NCI-H2081 treated with DMSO at 0.1 percent for 48 hours (cell line): ENCODE measurements at regions not wholly inside any gene's neighbourhood (a gene's known extent, or its start where the extent isn't known, plus 50 kb on each side); places are given as distances from the start of the nearest gene placed in this dataset.
A peak's percentile ranks its signal among the peaks of the same experiment; 100 is the strongest.
"Not testable (repeated sequence)": the region's sequence is repeated elsewhere in the genome, so short reads cannot be mapped to it uniquely, and the experiment has no call there.

Experiments used
- DNase-seq: peaks from one replicate; lab custom pipeline; 2025; lab: John Stamatoyannopoulos, UW

DNA sequence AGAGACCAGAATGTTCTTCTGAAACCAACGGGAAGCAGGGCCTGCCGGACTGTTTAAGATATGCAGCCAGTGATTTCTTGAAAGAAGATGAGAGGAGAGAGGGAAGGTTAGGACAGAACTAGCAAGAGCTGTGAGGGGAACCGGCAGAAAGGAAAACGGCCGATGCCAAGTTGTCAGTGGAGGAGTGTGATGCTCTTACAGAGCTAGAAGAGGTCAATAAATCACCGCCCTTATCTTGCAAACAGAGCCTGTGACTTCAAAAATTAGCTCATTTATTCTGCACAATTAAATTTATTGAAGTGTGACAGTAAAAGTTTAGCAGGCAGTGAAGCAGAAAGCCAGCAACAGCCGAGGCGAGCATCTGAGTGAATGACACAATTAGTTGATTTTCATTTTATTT lies 509.5 kb upstream of the ID4 start:
- no peak for DNase-seq

DNA sequence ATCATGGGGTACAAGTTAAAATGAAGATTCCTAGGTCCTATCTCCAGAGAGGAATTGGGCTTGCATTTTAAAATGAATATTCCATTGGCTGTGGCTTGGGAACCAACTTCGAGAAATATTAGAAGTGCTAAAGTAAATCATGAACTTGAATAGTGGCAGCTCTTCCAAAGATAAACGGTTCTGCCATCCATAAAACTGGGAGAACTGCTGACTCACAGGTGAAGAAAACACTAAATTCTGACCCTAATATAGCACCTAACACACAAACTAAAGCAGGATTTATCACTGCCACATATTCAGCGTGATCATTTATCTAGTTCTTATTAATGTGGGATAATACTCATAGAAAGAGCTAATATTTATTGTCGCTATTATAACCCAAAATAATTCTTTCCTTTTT lies 508.1 kb upstream of the ID4 start:
- no peak for DNase-seq

DNA sequence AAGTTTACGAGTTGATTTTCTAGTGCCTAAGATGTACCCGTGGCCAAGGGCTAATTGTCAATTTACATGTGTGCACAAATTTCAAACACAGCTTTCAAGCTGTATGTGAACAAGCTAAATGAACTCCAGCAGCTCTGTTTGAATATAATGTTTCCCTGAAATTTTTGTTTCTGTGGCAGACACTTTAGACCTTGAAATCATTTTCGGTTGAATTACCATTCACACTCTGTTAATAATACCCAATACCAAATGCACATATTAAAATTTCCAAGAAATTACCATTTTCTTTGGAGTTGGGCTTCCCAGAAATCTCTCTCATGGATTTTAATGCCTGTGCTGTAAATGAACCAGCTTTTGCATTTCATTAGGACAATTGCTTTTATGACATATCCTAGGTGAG lies 506.1 kb upstream of the ID4 start:
- DNase-seq, result no peak

DNA sequence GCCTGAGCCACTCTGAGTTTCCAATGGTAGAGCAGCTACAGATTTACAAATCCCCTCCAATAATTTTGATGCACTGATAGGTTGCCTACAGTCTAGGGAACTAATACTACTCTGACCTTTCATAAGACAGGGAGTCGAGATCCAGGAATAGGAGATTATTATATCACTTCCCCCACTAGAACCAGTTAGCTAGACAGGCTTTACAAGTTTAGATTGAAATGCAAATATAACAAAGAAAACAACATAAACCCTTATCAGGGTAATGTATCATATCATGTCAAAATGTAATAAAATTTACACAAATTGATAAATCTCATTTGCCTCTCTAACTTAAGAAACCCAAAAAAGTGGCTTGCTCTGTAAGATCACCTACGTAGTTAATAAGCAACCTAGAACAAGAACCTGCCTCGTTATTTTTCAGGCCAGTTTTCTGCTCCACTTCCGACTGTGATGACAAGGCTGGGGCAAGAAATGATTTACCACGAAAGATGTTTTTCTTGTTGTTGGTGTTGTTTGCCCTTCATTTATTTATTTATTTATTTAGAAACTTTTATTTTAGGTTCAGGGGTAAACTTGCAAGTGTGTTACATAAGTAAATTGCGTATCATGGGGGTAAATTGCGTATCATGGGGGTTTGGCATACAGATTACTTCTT lies 504.2 kb upstream of the ID4 start:
- no peak for DNase-seq

DNA sequence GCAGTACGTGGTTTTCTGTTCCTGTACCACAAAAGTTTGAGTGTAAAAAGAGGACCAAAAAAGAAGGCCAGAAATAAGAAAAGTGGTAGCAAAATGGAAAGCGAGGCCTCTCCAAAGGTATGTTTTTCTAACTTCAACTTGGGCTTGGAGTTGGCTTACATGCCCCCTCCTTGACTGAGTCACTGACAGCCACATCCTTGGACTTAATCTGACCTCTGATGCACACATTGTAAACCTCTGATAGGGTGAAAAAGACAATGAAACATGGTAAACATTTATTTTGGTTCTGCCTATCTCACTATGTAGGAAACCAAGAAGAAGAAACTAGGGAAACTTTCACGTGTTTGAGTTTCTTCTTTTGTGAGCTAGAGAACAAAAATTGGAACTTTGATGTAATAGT lies 503.2 kb upstream of the ID4 start:
- DNase-seq, result no peak

DNA sequence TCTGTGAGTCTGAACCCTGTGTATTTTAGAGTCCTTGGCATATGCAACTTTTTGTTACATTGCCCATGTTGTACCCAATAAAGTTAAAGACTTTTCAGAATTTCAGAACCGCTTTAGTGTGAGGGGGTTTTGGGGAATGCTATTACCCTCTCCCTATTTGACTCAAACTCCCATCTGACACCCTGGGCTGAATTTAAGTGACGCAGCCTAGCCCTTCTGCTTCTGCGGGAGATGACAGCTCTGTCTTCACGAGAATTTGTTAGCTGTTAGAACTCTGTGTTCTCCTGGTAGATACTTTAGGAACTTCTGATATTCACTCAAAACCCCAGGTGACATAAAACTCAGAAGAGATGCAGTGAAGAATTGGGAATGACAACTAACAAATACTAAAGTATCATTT lies 500.6 kb upstream of the ID4 start:
- no peak for DNase-seq

DNA sequence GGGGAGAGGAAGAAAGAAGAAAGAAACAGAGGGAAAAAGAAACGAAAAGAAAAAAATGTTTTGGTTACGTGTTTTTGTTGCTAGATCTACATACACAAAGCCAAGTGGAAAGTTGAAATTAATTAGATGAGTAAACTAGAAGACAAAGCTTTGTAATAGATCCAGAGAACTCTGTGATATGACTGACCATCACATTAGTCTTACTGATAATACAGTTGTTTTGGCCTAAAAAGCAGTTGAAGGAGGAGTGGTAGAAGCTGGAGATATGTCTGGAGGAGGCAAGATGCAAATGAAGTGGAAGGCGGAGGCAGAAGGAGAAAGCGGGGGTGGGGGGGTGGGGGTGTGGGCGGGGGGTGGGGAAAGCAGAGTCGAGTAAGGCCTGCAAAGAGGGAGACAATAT lies 500.1 kb upstream of the ID4 start:
- DNase-seq, result no peak

DNA sequence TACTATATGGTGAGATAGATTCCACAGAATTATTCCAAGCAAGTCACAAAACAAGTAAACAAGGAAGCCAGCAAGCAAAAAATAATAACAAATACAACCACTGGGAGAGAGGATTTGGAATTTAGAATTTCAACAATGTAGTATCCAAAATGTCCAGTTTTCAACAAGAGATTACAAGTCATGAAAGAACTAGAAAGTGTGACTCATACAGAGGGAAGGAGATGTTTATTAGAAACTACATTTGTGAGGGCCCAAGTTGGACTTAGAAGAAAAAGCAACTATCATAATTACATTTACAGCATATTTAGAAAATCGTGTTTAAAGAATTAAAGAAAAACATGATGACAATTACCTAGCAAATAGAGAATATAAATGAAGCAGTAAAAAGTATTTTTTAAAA lies 494.6 kb upstream of the ID4 start:
- DNase-seq, result no peak

DNA sequence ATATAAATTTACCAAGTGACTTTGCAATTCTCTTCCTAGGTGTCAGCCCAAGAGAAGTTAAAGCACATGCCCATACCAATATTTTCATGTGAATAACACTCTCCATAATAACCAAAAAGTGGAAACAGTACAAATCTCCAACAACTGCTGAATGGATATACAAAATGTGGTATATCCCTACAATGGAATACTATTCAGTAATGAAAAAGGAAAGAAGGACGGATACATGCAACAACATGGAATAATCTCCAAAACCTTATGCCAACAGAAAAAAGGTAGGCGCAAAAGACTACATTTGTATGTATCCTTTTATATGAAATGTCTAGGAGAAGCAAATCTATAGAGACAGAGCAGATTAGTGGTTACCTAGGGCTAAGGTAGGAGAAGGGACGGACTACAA lies 487.7 kb upstream of the ID4 start:
- DNase-seq, result no peak

DNA sequence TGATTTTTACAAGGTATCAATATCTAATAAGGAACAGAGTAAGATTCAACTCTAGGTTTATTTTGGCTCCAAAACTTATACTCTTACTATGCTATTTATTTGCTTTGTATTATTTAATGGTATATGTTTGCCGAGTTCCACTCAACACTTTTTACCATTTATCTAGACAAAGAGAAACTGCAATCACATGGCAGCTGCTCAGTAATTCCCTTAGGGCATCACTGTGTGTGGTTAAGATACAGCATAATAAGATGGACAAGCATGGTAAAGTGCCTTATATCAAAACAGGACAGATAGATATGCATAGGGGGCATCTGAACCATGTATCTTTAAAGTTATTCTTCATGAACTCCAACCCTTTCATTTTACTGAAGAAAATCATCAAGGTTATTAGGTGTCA lies 483.0 kb upstream of the ID4 start:
- DNase-seq, result peak; percentile 7

DNA sequence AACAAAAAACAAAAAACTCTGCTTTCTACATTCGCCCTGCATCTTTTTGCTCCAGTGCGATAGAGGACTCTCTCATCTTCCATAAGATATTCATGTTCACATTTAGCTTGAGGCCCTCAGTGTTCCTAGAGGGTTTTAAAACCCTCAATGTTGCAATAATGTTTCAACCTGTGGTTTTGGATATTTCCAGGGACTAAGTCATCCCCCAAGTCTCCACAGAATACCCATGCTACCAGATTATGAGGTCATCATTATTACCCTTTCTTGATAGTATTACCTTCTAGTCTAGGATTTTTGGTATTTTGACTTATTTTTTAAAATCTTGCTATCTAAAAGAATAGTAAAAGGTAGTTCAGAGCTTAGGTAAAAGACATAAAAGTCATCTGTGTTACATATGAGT lies 480.5 kb upstream of the ID4 start:
- no peak for DNase-seq

DNA sequence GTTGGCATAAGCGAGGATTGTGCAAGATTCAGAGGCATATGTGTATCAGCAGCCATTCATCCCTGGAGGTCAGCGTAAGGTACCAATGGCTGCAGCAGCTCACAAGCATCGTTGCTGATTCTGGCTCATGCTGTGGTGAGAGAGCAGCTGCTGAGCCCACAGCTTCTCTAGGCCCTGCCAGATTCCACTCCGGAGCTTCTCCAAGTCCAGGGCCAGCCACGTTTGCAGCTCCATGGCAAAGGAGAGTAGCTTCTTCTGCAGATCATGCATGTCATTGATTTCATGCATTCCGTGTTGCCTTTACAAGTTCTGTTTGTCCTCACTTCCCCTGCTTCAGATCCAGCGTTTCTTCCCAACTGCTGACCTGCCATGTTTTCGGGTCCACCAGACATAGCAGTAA lies 474.8 kb upstream of the ID4 start:
- DNase-seq, result no peak

DNA sequence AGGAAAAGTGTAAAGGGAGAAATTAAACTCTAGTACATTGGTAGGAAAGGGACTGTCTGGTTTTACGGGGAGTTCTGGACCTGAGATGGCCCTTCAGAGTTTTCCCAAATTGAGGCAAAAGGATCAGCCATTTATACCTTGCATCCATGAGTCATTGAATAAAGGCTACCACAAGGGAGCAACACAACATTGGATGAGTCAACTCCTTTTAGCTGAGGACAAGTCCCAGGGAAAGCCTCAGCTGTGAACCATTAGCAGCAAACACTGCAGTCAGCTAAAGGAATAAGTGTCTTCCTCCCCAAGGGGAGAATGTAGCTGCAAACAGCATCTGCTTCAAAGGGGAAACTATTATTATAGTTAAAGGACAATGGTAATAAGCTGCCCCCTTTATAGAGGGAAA lies 468.7 kb upstream of the ID4 start:
- DNase-seq, result no peak

DNA sequence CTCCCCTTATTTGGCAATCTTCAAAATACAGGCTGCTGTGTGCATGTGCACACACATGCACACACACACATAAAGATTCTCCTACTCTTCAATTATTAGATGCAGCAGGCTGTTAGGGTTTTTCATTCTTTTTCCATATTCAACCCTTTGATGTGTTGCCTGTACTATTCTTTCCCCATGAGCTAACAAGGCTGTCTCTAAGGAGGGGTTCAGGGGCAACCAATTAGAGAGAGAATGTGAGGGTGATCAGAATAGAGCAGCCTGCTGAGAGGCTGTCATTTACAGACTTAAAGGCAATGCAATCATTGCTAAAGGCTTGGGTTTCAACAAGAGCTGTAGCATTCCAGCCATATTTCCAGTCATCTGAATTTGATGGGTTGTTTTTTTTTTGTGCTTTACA lies 467.4 kb upstream of the ID4 start:
- DNase-seq, result no peak

DNA sequence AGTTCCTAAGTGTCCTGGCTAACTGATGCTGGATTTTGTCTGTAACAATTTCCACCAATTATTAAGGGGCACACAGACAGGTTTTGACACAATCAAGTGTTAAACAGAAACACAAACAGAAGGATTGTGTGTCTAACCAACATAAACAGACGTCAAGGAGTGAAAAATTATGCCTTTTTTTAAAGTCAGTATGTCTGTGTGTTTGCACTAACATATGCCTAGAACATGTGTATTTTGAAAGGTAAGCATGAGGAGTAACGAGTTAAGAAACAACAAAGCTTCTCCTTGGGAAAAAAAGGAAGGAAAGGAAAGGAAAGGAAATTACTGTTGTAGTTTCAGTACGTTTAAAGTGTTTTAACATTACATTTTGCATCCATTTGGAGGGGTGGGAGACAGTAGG lies 466.3 kb upstream of the ID4 start:
- no peak for DNase-seq

DNA sequence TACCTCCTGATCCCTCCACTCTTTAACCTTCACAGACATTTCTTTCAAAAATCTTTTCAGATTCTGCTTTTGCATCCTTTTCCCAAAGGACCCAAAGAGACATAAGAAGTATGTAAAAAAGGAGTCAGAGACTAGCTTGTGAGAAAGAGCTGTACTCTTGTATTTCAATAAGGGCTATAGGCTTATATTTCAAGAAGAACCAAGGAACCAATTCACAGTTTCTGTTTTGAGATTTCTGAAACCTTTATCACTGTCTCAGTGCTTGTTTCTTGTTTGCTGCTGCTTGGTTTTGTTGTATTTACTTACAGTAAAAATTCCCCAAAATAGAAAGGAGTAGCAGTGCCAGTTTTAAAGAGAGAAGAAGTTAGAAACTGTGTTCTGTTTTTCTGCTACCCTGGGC lies 461.6 kb upstream of the ID4 start:
- no peak for DNase-seq

DNA sequence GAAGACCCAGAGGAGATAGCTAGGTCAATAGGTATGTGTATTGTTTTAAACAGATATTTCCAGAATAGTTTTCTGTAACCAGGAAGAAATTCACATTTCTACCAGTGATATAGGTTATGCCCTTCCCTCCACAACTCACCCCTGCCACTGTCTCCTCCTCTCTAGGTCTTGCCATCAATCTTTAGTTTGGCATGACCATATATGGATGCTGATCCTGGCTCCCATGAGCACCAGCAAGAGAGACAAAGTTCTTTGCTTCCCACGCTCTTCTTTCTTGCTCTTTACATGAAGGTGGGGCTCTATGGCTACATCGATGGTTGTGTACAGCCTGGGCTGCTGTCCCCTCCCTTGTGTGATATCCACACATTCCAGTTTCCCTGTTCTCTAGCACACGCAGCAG lies 459.4 kb upstream of the ID4 start:
- DNase-seq, result no peak

DNA sequence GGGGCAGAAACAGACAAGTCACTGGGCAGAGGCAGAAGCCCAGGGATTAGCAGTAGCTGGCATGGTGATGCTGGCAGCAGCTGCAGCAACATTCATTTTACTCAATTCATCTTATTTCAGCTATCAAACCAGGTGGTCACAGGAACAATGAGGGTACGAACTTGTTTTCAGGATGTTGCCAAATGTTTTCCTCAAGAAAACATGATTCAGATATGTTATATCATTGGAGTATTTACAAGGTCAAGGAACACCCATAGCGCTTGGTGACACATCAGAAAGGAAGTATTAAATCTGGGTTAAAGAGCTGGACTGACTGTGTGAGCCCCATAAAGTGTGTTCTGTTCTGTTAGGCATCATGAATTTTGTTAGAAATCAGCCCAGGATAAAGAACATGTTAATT lies 456.9 kb upstream of the ID4 start:
- no peak for DNase-seq

DNA sequence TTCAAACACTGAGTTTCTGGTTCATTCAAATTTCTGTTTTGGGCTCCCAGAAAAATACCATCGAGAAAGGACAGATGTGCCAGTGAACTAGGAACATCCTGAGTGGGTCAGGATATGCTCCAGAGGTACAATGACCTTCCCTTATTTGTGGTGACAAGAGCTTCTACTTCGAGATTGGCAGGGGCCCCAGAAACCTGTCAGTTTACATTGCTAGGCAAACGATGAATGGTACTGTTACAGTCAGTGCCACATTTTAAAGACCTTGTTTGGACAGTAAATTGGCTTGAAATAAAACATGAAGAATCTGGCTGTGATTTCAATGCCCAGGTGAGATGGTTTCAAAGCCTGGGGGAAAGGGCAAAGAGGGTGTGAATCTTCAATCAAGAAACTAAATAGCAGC lies 454.5 kb upstream of the ID4 start:
- peak; percentile 32 for DNase-seq

DNA sequence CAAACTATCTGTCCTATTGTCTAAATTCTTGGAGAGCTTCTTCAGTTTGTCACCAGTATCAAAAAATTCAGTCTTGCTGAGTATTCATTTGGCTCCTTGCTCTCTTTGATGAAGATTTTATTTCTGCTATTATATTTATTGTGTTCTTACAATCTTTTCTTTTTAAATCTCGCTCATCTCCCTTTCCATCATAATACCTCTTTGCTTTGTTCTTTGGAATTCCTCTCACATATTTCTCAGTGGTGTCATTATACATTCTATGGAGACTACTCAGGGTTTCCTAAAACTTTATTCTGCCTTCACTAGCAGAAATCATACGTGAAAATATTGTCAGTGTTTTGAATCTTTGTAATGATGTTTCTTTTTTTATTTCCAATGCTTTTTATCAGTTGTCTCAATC lies 445.2 kb upstream of the ID4 start:
- no peak for DNase-seq

DNA sequence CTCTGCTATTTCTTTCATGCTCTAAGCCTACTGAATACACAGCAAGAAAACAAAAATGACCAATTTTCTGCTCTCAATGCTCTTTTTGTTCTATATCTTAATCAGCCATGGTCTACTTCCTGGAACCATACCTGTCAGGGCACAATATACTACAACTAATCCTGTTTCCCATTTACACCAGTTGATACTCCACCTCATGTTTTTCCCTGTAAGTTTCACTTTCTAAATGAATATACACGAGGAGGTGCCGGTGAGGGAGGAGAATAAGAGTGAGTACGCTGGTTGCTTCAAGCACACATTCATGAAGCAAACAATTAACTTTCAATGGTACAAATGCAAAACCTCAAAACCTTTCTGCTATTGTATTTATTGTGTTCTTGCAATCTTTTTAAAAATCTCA lies 443.1 kb upstream of the ID4 start:
- no peak for DNase-seq

DNA sequence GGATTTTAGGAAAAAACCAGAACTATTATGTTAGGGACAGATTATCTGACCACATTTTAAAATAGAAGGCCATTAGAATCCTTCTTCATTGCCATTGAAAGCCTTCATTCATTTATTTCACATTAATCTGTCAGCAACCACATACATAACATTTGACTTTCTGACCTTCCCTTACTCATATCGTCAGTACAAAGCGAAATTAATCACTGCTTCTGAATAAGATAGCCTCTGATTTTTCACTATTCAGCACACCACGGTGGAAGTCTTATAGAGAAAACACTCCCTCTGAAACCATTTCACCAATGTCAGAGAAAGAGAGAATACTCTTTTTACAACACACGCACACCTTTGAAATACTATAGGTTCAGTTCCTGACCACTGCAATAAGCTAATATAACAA lies 442.5 kb upstream of the ID4 start:
- no peak for DNase-seq

DNA sequence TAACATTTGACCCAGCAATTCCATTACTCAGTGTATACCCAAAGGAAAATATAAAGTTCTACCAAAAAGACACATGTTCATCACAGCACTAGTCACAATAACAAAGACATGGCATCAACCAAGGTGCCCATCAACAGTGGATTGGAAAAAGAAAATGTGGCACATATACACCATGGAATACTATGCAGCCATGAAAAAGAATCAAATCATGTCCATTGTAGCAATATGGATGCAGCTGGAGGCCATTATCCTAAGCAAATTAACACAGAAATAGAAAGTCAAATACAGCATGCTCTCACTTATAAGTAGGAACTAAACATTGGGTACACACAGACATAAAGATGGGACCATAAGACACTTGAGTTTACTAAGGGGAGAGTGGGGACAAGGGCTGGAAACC lies 441.9 kb upstream of the ID4 start:
- DNase-seq, result no peak

DNA sequence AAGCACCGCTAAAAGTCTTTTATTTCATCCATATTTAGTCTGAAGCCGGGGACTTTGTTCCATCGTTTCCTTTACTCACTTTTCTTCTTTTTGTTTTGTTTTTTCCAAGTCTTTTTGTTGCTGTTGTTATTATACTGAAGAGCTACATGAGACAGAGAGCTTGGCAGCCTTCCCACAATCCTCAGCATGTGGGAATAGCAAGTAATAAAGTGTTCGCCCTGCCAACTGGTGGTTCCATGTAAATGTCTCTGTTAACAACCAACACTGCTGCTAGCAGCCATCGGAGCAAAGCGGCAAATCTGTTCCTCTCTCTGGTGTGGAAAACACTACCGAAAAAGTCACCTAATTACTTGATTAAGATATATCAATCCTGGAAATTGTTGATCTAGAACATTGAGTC lies 437.8 kb upstream of the ID4 start:
- no peak for DNase-seq

DNA sequence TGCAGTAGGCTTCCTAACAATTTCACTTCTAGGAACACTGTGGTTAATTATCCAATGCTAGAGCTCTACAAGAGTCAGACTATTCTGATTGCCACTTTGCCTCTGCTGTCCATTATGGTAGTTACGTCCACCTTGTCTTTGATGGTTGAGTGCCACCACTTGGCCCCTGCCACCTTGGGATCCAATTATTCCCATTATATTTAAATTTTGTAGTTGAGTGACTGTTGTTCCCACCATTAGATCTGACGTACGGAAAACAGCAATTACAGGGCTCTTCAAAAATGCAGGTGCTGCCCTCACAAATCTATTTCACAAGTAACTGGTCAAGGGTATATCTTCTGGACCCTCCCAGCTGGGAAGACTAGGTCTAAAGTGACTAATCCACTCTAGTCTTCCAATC lies 432.3 kb upstream of the ID4 start:
- not testable (repeated sequence) for DNase-seq
